CD14-positive monocyte (primary cell): ENCODE measurements at regions not wholly inside any gene's neighbourhood (a gene's known extent, or its start where the extent isn't known, plus 50 kb on each side); places are given as distances from the start of the nearest gene placed in this dataset.

ENCODE experiments used
- DNase-seq, 3 donors: peaks; one replicate each; pipeline ENCODE4 v3.0.0-alpha.2; 2011 to 2022
- H2AFZ ChIP-seq: 2 replicates; pipeline ENCODE4 v1.6.0; 2012; ENCODE audit warnings: mild to moderate bottlenecking, low read depth, low read length, inconsistent platforms; ENCODE audit not compliant: insufficient read depth, poor library complexity, severe bottlenecking
- H3K27ac ChIP-seq, 2 donors: 1 replicate in 1 of 2; 2 replicates in 1 of 2; pipeline ENCODE4 v1.5.1; 2012 to 2013; ENCODE audit warnings: low read length in 2 of 2, control low read depth in 1 of 2, inconsistent platforms in 1 of 2, low read depth in 1 of 2, mild to moderate bottlenecking in 1 of 2
- H3K27me3 ChIP-seq, 2 donors: one replicate each; pipeline versions ENCODE4 v1.6.0 to v1.6.1; 2011 to 2013; ENCODE audit warnings: low read length in 2 of 2; ENCODE audit not compliant: control insufficient read depth in 2 of 2, insufficient read depth in 2 of 2
- H3K36me3 ChIP-seq, 2 donors: replicated peaks in 1 of 2; 1 replicate in 1 of 2; 2 replicates in 1 of 2; pipeline versions ENCODE4 v1.5.1 to v1.6.1; 2012 to 2013; ENCODE audit warnings: low read length in 2 of 2, control low read depth in 1 of 2, inconsistent platforms in 1 of 2, mild to moderate bottlenecking in 1 of 2; ENCODE audit not compliant: insufficient read depth in 2 of 2, control insufficient read depth in 1 of 2
- H3K4me1 ChIP-seq, 2 donors: 1 replicate in 1 of 2; 2 replicates in 1 of 2; pipeline versions ENCODE4 v1.5.1 to v1.6.1; 2012 to 2013; ENCODE audit warnings: low read length in 2 of 2, control low read depth in 1 of 2, inconsistent platforms in 1 of 2, mild to moderate bottlenecking in 1 of 2, moderate library complexity in 1 of 2; ENCODE audit not compliant: insufficient read depth in 2 of 2, control insufficient read depth in 1 of 2
- H3K4me2 ChIP-seq: replicated peaks from 2 replicates; pipeline ENCODE3; 2012; ENCODE audit warnings: low read length, moderate library complexity, mild to moderate bottlenecking; ENCODE audit not compliant: poor library complexity, severe bottlenecking; ENCODE audit errors: extremely low read depth
- H3K4me3 ChIP-seq, 3 experiments: fragments of 200-600 bp in 1 of 3; sonication (generic) in 1 of 3; replicated peaks in 1 of 3; 1 replicate in 2 of 3; 2 replicates in 1 of 3; pipeline ENCODE4 v1.5.1; 2011 to 2013; ENCODE audit warnings: low read length in 3 of 3, mild to moderate bottlenecking in 3 of 3, control low read depth in 2 of 3, low read depth in 2 of 3, inconsistent platforms in 1 of 3, moderate library complexity in 1 of 3
- H3K79me2 ChIP-seq: 2 replicates; pipeline ENCODE4 v1.6.0; 2012; ENCODE audit warnings: mild to moderate bottlenecking, control low read depth, inconsistent platforms, low read length, moderate library complexity; ENCODE audit not compliant: insufficient read depth
- H3K9ac ChIP-seq: 2 replicates; pipeline ENCODE4 v1.6.0; 2017; ENCODE audit warnings: low read length, mild to moderate bottlenecking; ENCODE audit not compliant: insufficient read depth, poor library complexity, severe bottlenecking
- H3K9me3 ChIP-seq, 2 donors: replicated peaks in 1 of 2; 1 replicate in 1 of 2; 2 replicates in 1 of 2; pipeline versions ENCODE4 v1.5.1 to v1.6.1; 2012 to 2013; ENCODE audit warnings: low read length in 2 of 2, control low read depth in 1 of 2; ENCODE audit not compliant: control insufficient read depth in 1 of 2, insufficient read depth in 1 of 2
- H4K20me1 ChIP-seq: 2 replicates; pipeline ENCODE4 v1.6.0; 2012; ENCODE audit warnings: mild to moderate bottlenecking, low read length, control low read depth, moderate library complexity; ENCODE audit not compliant: insufficient read depth
- H3K27ac Mint-ChIP-seq, 7 donors: one replicate each; pipeline ENCODE4 v1.8.0; 2020; ENCODE audit warnings: mild to moderate bottlenecking in 7 of 7, mixed read lengths in 7 of 7, moderate library complexity in 6 of 7, inconsistent platforms in 2 of 7
- H3K27me3 Mint-ChIP-seq, 3 donors: one replicate each; pipeline ENCODE4 v1.8.0; 2021 to 2022; ENCODE audit warnings: low read depth in 3 of 3, mild to moderate bottlenecking in 3 of 3, mixed read lengths in 3 of 3, moderate library complexity in 3 of 3, inconsistent platforms in 1 of 3
- H3K36me3 Mint-ChIP-seq, 2 donors: one replicate each; pipeline ENCODE4 v1.8.0; 2020; ENCODE audit warnings: mixed read lengths in 2 of 2, inconsistent platforms in 1 of 2, mild to moderate bottlenecking in 1 of 2
- H3K4me1 Mint-ChIP-seq: one replicate; pipeline ENCODE4 v1.8.0; 2020; ENCODE audit warnings: mild to moderate bottlenecking, mixed read lengths
- H3K4me3 Mint-ChIP-seq, 2 donors: one replicate each; pipeline ENCODE4 v1.8.0; 2020; ENCODE audit warnings: mild to moderate bottlenecking in 2 of 2, mixed read lengths in 2 of 2, moderate library complexity in 1 of 2
- H3K9me3 Mint-ChIP-seq, 7 donors: one replicate each; pipeline ENCODE4 v1.8.0; 2020 to 2022; ENCODE audit warnings: mixed read lengths in 7 of 7, mild to moderate bottlenecking in 6 of 7, moderate library complexity in 6 of 7, inconsistent platforms in 2 of 7
- CTCF ChIP-seq: fragments of 200-600 bp; IDR thresholded peaks from one replicate; pipeline ENCODE4 v1.8.0; 2022; ENCODE audit warnings: antibody characterized with exemption, mild to moderate bottlenecking
- WGBS: methylation state at CpG from one replicate; pipeline ENCODE4 v1.1.5; 2013; ENCODE audit warnings: missing lambda C conversion rate; ENCODE audit not compliant: insufficient coverage; 5-methylcytosine and 5-hydroxymethylcytosine counted together
- intact Hi-C, 2 donors: fragments of 100-400 bp; cut with micrococcal nuclease; formaldehyde crosslinking; loops; one replicate each; pipeline versions ENCODE4 v1.15.0 to v1.15.1; 2023

GRCh38 chr3:154971771-154972326 lies 108.3 kb upstream of the MME start:
- Histone ChIP-seq H2AFZ (no peak overlapping the region), H3K4me2 (peak overlapping the region; percentile 52), H3K36me3 (no peaks in the 10 kb centered on the region), H4K20me1 (no peaks in the 10 kb centered on the region), H3K27ac (peak overlapping the region in 1 of 2 donors; percentile 82), H3K9ac (no peak overlapping the region), H3K27me3 (no peaks in the 10 kb centered on the region), H3K4me1 (peaks cover 22 to 24% of the 10 kb centered on the region in 2 donors), H3K9me3 (peaks cover 0 to under 1% of the 10 kb centered on the region in 2 donors), H3K79me2 (no peaks in the 10 kb centered on the region), H3K4me3 (peak overlapping the region in 1 of 3 experiments; percentile 45)
- WGBS: no CpG with 5 or more reads among the region's 2 CpGs
- Mint-ChIP-seq H3K9me3 (peaks cover 0 to 5% (median 3%) of the 10 kb centered on the region in 7 donors), H3K4me1 (peaks cover 23% of the 10 kb centered on the region), H3K36me3 (peaks cover 0 to 2% of the 10 kb centered on the region in 2 donors), H3K4me3 (peak overlapping the region in 1 of 2 donors; percentile 67), H3K27me3 (no peaks in the 10 kb centered on the region), H3K27ac (peak overlapping the region; percentile 75 to 95 (median 94))
- TF ChIP-seq CTCF: no peak
- intact Hi-C loops: loop anchor here in 1 of 2 donors (10.0 kb wide), 1 partner anchor 123 kb away; no protein-coding TSS in a partner anchor
- DNase-seq: peak in 2 of 3 donors; percentile 23 to 49

- H3K9me3 ChIP-seq: no peaks in the 10 kb centered on the region
- H3K27me3 ChIP-seq: no peaks in the 10 kb centered on the region
- H3K4me2 ChIP-seq: peak overlapping the region; percentile 52
- peak overlapping the region in 1 of 2 donors; percentile 67 for H3K4me3 Mint-ChIP-seq
- H3K27me3 Mint-ChIP-seq: no peaks in the 10 kb centered on the region
- no peak overlapping the region for H3K9ac ChIP-seq
- H3K4me1 Mint-ChIP-seq: peaks cover 23% of the 10 kb centered on the region
- no peaks in the 10 kb centered on the region for H3K36me3 ChIP-seq
- no peak for TF ChIP-seq CTCF
- intact Hi-C loops: loop anchor here in 1 of 2 donors (10.0 kb wide), 1 partner anchor 123 kb away; no protein-coding TSS in a partner anchor
- H4K20me1 ChIP-seq: no peaks in the 10 kb centered on the region
- peak overlapping the region; percentile 75 to 95 (median 94) for H3K27ac Mint-ChIP-seq
- H3K27ac ChIP-seq: peak overlapping the region; percentile 37 to 82
- H2AFZ ChIP-seq: no peak overlapping the region
- H3K36me3 Mint-ChIP-seq: peaks cover 0 to 2% of the 10 kb centered on the region in 2 donors
- H3K4me1 ChIP-seq: peaks cover 22 to 23% of the 10 kb centered on the region in 2 donors
- DNase-seq: peak in 2 of 3 donors; percentile 12 to 22
- H3K79me2 ChIP-seq: no peaks in the 10 kb centered on the region
- H3K4me3 ChIP-seq: peak overlapping the region in 1 of 3 experiments; percentile 45
- WGBS: no CpG with 5 or more reads among the region's 7 CpGs
- peaks cover 0 to 8% (median 4%) of the 10 kb centered on the region in 7 donors for H3K9me3 Mint-ChIP-seq
Measured at GRCh38 chr3:154971341-154971740, 108.8 kb upstream of the MME start.
